ENCODE measurements at regions not wholly inside any gene's neighbourhood (a gene's known extent, or its start where the extent isn't known, plus 50 kb on each side); places are given as distances from the start of the nearest gene placed in this dataset.

- TF ChIP-seq CEBPZ (IDR thresholded peaks at IDR 0.05; ENCODE audit: low read length) = no peak
- TF ChIP-seq GABPB1 (CRISPR knock-in tag; IDR thresholded peaks at IDR 0.05) = no peak
- TF ChIP-seq ZNF780A (CRISPR knock-in tag; IDR thresholded peaks at IDR 0.05) = no peak
- no peak for TF ChIP-seq ZNF234 (CRISPR knock-in tag; conservative IDR thresholded peaks at IDR 0.05)
- TF ChIP-seq DBP (CRISPR knock-in tag; IDR thresholded peaks at IDR 0.05; ENCODE audit: not compliant biosample characterization) = no peak
- no peak for TF ChIP-seq TCF7 (IDR thresholded peaks at IDR 0.05; ENCODE audit: low read depth)
- TF ChIP-seq PRDM15 (CRISPR knock-in tag; IDR thresholded peaks at IDR 0.05) = no peak
Measured at GRCh38 chr9:24616863-24617262, 71.2 kb upstream of the IZUMO3 start (continued).

Data from HepG2 (cell line).